Vagina (tissue), 2 donors: ENCODE measurements at regions not wholly inside any gene's neighbourhood (a gene's known extent, or its start where the extent isn't known, plus 50 kb on each side); places are given as distances from the start of the nearest gene placed in this dataset.

Experiments
- POLR2A ChIP-seq, 2 donors: fragments of 450-650 bp; IDR thresholded peaks; one replicate each; pipeline ENCODE4 v1.6.1; 2017; ENCODE audit warnings: antibody characterized with exemption in 2 of 2, mild to moderate bottlenecking in 2 of 2, moderate library complexity in 2 of 2
- TF ChIP-seq, protein P1 (sequence below), 3 experiments: fragments of 450-650 bp in 2 of 3; fragments of 200-600 bp in 1 of 3; sonication (generic) in 1 of 3; IDR thresholded peaks; one replicate each; pipeline ENCODE4 v1.5.1; 2017 to 2019; ENCODE audit warnings: antibody characterized with exemption in 3 of 3, mild to moderate bottlenecking in 2 of 3, moderate library complexity in 2 of 3

DNA sequence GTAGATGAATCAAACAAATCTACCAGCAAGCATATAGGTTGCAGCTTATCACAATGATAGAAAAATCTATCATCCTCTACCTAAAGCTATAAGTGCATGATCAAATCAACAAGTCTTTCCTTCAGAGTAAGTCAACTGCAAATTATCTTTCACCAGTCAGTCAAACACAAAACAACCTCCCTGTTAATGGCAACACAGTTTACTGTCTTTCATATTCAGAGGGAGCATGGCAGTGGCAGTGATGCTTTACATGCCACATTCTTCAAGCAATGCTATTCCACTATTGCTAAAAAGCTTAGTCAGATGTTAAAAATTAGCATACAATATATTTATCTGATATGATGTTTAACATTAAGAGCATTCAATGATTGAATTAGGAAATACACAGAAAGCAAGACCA is 245.1 kb upstream of the KLHL4 start:
- TF ChIP-seq, protein P1, sequence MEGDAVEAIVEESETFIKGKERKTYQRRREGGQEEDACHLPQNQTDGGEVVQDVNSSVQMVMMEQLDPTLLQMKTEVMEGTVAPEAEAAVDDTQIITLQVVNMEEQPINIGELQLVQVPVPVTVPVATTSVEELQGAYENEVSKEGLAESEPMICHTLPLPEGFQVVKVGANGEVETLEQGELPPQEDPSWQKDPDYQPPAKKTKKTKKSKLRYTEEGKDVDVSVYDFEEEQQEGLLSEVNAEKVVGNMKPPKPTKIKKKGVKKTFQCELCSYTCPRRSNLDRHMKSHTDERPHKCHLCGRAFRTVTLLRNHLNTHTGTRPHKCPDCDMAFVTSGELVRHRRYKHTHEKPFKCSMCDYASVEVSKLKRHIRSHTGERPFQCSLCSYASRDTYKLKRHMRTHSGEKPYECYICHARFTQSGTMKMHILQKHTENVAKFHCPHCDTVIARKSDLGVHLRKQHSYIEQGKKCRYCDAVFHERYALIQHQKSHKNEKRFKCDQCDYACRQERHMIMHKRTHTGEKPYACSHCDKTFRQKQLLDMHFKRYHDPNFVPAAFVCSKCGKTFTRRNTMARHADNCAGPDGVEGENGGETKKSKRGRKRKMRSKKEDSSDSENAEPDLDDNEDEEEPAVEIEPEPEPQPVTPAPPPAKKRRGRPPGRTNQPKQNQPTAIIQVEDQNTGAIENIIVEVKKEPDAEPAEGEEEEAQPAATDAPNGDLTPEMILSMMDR (IDR thresholded peaks at IDR 0.05), result no peak
- TF ChIP-seq POLR2A (IDR thresholded peaks at IDR 0.05), result no peak
